SK-N-SH treated with all-trans-retinoic acid at 6 μM for 48 hours (cell line): ENCODE measurements at regions not wholly inside any gene's neighbourhood (a gene's known extent, or its start where the extent isn't known, plus 50 kb on each side); places are given as distances from the start of the nearest gene placed in this dataset.

Experiments used
- ARNTL ChIP-seq: fragments of 450-650 bp; formaldehyde crosslinking; IDR thresholded peaks from 2 replicates; pipeline ENCODE4 v1.5.0; 2020; ENCODE audit warnings: low read depth, mild to moderate bottlenecking, moderate library complexity, borderline replicate concordance
- CSDC2 ChIP-seq: fragments of 250-450 bp; sonication (Bioruptor Pico); IDR thresholded peaks from 2 replicates; pipeline ENCODE4 v1.5.0; 2020; ENCODE audit warnings: mild to moderate bottlenecking, moderate library complexity
- GLIS3 ChIP-seq: fragments of 250-450 bp; sonication (Bioruptor Pico); IDR thresholded peaks from 2 replicates; pipeline ENCODE4 v1.5.0; 2020; ENCODE audit warnings: mild to moderate bottlenecking, moderate library complexity
- ISL1 ChIP-seq: fragments of 250-450 bp; sonication (Bioruptor Pico); IDR thresholded peaks from 2 replicates; pipeline ENCODE4 v2.1.2; 2022; ENCODE audit warnings: mild to moderate bottlenecking, moderate library complexity
- OSR1 ChIP-seq: fragments of 250-450 bp; sonication (Bioruptor Pico); IDR thresholded peaks from 2 replicates; pipeline ENCODE4 v1.8.0; 2022; ENCODE audit warnings: moderate library complexity, mild to moderate bottlenecking, inconsistent platforms
- RARB ChIP-seq: fragments of 250-450 bp; sonication (Bioruptor Pico); IDR thresholded peaks from 2 replicates; pipeline ENCODE4 v1.8.0; 2021; ENCODE audit warnings: mild to moderate bottlenecking, moderate library complexity
- SNAI2 ChIP-seq: fragments of 250-450 bp; sonication (Bioruptor Pico); IDR thresholded peaks from 2 replicates; pipeline ENCODE4 v1.5.0; 2020; ENCODE audit warnings: mild to moderate bottlenecking, moderate library complexity
- TCF4 ChIP-seq: fragments of 250-450 bp; sonication (Bioruptor Pico); IDR thresholded peaks from 2 replicates; pipeline ENCODE4 v1.8.0; 2021; ENCODE audit warnings: mild to moderate bottlenecking, moderate library complexity, borderline replicate concordance
- ZC3H10 ChIP-seq: fragments of 250-450 bp; sonication (Bioruptor Pico); IDR thresholded peaks from 2 replicates; pipeline ENCODE4 v1.5.1; 2021; ENCODE audit warnings: mild to moderate bottlenecking, moderate library complexity
- ZNF70 ChIP-seq: fragments of 450-650 bp; formaldehyde crosslinking; IDR thresholded peaks from 2 replicates; pipeline ENCODE4 v1.5.0; 2020; ENCODE audit warnings: mild to moderate bottlenecking, moderate library complexity
- TF ChIP-seq, protein P1 (sequence below): fragments of 250-450 bp; sonication (Bioruptor Pico); IDR thresholded peaks from 2 replicates; pipeline ENCODE4 v1.5.1; 2020; ENCODE audit warnings: low read depth, mild to moderate bottlenecking, moderate library complexity

DNA sequence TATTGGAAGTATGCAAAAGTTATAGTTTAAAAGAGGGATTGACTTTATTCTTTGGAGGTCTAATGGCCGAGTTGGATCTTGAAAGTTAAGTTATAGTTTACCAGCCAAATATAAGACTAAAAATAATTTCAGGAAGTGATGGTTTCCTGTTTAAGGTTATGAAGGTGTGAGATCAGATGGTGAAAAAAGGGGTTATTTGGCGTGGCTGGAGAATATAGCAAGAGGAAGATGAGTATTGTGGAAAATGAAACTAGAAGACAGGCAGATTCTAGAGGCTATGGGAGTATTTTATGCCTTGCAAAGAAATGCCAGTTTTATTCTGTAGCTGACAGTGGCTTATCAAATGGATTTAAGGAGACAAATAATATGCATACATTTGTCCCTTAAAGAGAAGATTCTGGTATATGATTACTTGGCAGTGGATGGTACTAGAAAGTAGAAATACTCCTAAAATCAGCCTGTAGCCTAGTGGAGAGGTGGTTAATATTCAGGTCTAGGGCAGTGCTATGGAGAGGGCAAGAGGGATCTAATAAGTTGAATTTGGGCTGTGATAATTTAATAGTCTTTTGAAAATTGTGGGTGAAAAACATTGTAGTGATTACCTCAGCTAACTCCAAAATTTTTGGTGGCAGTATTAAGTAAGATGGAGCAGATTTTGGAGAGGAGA, 1091.8 kb upstream of the ATXN7L3B start:
- no peak for TF ChIP-seq CSDC2
- TF ChIP-seq SNAI2 (CRISPR knock-in tag) = no peak
- TF ChIP-seq ARNTL = no peak
- no peak for TF ChIP-seq TCF4
- TF ChIP-seq RARB (CRISPR knock-in tag) = no peak
- TF ChIP-seq ZNF70 = no peak
- no peak for TF ChIP-seq ISL1 (CRISPR knock-in tag)
- no peak for TF ChIP-seq OSR1 (CRISPR knock-in tag)
- TF ChIP-seq ZC3H10 (CRISPR knock-in tag) = no peak
- no peak for TF ChIP-seq GLIS3 (CRISPR knock-in tag)
- TF ChIP-seq, protein P1, sequence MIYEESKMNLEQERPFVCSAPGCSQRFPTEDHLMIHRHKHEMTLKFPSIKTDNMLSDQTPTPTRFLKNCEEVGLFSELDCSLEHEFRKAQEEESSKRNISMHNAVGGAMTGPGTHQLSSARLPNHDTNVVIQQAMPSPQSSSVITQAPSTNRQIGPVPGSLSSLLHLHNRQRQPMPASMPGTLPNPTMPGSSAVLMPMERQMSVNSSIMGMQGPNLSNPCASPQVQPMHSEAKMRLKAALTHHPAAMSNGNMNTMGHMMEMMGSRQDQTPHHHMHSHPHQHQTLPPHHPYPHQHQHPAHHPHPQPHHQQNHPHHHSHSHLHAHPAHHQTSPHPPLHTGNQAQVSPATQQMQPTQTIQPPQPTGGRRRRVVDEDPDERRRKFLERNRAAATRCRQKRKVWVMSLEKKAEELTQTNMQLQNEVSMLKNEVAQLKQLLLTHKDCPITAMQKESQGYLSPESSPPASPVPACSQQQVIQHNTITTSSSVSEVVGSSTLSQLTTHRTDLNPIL (CRISPR knock-in tag) = no peak
